ENCODE measurements at regions not wholly inside any gene's neighbourhood (a gene's known extent, or its start where the extent isn't known, plus 50 kb on each side); places are given as distances from the start of the nearest gene placed in this dataset.

DNA sequence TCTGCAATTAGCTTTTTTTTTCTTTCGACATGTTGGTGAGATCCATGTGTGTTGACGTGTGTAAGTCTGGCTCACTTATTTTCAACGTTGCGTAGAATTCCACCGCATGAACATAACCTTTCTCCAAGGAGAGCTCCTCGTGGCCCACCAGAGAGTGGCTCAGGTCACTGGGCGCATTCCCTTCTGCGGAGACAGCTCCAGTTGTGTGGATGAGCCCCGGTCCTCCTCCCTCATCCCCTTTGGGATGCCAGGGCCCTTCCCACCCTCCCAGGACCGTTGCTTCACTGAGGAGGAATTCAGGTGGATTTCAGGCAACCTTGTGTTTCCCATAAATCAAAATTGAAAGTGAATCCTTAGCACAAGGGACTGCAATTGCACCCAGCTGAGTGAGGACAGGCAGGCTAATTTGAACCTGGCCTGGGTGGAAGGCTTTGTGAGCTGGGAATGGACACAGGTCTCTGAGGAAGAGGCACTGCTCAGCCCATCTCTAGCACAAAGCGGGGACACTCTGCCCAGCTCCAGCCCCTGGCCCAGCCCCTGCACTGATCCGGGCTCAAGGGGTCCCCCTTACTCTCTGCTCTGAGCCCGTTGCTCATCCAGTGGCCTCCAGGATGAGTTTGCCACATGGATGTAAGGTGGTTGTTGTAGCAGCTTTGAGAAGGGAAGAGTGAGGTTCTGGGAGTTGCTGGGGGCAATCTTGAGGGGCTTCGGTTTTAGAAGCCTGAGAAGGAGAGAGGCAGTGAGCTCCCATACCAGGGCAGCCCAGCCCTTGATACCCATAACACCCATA, 57.8 kb upstream of the HAAO start:
- no peaks in the 10 kb centered on the region for H3K9me3 ChIP-seq (ENCODE audit: control insufficient read depth, insufficient read depth, low read depth, low read length)
- TF ChIP-seq, protein P1, sequence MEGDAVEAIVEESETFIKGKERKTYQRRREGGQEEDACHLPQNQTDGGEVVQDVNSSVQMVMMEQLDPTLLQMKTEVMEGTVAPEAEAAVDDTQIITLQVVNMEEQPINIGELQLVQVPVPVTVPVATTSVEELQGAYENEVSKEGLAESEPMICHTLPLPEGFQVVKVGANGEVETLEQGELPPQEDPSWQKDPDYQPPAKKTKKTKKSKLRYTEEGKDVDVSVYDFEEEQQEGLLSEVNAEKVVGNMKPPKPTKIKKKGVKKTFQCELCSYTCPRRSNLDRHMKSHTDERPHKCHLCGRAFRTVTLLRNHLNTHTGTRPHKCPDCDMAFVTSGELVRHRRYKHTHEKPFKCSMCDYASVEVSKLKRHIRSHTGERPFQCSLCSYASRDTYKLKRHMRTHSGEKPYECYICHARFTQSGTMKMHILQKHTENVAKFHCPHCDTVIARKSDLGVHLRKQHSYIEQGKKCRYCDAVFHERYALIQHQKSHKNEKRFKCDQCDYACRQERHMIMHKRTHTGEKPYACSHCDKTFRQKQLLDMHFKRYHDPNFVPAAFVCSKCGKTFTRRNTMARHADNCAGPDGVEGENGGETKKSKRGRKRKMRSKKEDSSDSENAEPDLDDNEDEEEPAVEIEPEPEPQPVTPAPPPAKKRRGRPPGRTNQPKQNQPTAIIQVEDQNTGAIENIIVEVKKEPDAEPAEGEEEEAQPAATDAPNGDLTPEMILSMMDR (conservative IDR thresholded peaks at IDR 0.05 in 1 of 2, IDR thresholded peaks at IDR 0.05 in 1 of 2; ENCODE audit: low read depth in 1 of 2, low read length in 2 of 2): no peak
- TF ChIP-seq EZH2 (IDR thresholded peaks at IDR 0.05; ENCODE audit: low read length, missing control alignments): no peak
- no peaks in the 10 kb centered on the region for H3K36me3 ChIP-seq (ENCODE audit: control insufficient read depth, insufficient read depth, low read length)
- H3K27me3 ChIP-seq (ENCODE audit: control insufficient read depth, insufficient read depth, low read length): no peaks in the 10 kb centered on the region
- no peak overlapping the region for H3K9ac ChIP-seq (ENCODE audit: insufficient read depth, low read length)
- H3K4me3 ChIP-seq (replicated peaks in 1 of 4; ENCODE audit: control extremely low read depth in 1 of 4, insufficient read depth in 1 of 4, low read depth in 3 of 4, low read length in 4 of 4): no peak overlapping the region
- no peaks in the 10 kb centered on the region for H4K20me1 ChIP-seq (ENCODE audit: control insufficient read depth, extremely low read depth, insufficient read depth, low read length)
- no peaks in the 10 kb centered on the region for H3K79me2 ChIP-seq (ENCODE audit: control insufficient read depth, insufficient read depth, low read length)
- peaks cover 24% of the 10 kb centered on the region for H3K4me1 ChIP-seq (ENCODE audit: control insufficient read depth, extremely low read depth, insufficient read depth, low read length)
- no peak for DNase-seq (ENCODE audit: low read depth in 2 of 2)
- no peak overlapping the region for H2AFZ ChIP-seq (ENCODE audit: low read length)
- no peak overlapping the region for H3K4me2 ChIP-seq (ENCODE audit: extremely low read depth, insufficient read depth, low read length)
- no peak overlapping the region for H3K27ac ChIP-seq (ENCODE audit: insufficient read depth, low read length)

DNA sequence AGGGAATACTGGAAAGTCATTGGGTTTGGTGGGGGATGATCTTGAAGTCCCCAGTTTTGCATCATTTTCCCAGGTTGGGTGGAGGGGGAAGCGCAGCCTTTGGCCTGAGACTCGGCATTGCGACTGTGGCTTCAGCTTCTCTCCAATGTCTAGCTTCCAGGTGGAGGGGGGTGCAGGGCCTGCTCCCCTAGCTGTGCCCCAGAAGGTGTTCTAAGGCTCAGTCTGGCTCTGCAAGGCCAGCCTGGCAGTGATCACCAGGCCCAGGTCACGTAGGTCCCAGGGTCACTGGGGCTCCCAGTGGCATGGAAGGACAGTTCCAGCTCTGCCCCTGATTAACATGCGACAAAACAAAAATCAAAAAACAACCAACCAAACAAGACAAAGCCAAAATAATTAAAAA, 56.9 kb upstream of the HAAO start:
- H3K27me3 ChIP-seq (ENCODE audit: control insufficient read depth, insufficient read depth, low read length): no peaks in the 10 kb centered on the region
- no peaks in the 10 kb centered on the region for H4K20me1 ChIP-seq (ENCODE audit: control insufficient read depth, extremely low read depth, insufficient read depth, low read length)
- peaks cover 20% of the 10 kb centered on the region for H3K4me1 ChIP-seq (ENCODE audit: control insufficient read depth, extremely low read depth, insufficient read depth, low read length)
- no peak overlapping the region for H3K4me3 ChIP-seq (replicated peaks in 1 of 4; ENCODE audit: control extremely low read depth in 1 of 4, insufficient read depth in 1 of 4, low read depth in 3 of 4, low read length in 4 of 4)
- no peak overlapping the region for H2AFZ ChIP-seq (ENCODE audit: low read length)
- H3K36me3 ChIP-seq (ENCODE audit: control insufficient read depth, insufficient read depth, low read length): no peaks in the 10 kb centered on the region
- DNase-seq (ENCODE audit: low read depth in 2 of 2): no peak
- H3K9ac ChIP-seq (ENCODE audit: insufficient read depth, low read length): no peak overlapping the region
- no peak overlapping the region for H3K4me2 ChIP-seq (ENCODE audit: extremely low read depth, insufficient read depth, low read length)
- no peak for TF ChIP-seq EZH2 (IDR thresholded peaks at IDR 0.05; ENCODE audit: low read length, missing control alignments)
- TF ChIP-seq, protein P1 (conservative IDR thresholded peaks at IDR 0.05 in 1 of 2, IDR thresholded peaks at IDR 0.05 in 1 of 2; ENCODE audit: low read depth in 1 of 2, low read length in 2 of 2): no peak
- H3K27ac ChIP-seq (ENCODE audit: insufficient read depth, low read length): no peak overlapping the region
- H3K79me2 ChIP-seq (ENCODE audit: control insufficient read depth, insufficient read depth, low read length): no peaks in the 10 kb centered on the region
- no peaks in the 10 kb centered on the region for H3K9me3 ChIP-seq (ENCODE audit: control insufficient read depth, insufficient read depth, low read depth, low read length)

DNA sequence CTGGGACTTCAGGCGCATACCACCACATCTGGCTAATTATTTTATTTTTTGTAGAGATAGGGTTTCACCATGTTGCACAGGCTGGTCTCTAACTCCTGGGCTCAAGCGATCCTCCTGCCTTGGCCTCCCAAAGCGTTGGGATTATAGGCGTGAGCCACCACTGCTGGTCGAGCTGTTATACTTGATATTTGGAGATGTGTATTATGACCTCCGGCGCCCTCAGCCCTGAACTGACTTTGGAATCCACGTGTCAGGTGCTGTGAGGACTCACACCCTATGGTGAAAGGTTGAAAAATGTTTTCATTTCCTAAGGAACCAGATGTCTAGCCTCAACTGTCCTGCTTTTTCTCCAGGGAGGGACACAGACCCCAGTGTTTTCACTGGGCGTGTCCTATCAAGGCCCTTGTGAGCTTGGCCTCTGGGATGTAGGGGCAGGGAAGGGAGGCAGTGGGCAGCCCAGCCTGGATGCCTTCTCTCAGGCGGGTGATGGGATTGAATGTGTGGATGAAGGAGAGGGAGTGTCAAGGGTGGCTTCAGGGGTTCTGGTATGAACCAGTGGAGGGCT, 56.4 kb upstream of the HAAO start:
- Histone ChIP-seq H3K4me3 (replicated peaks in 1 of 4; ENCODE audit: control extremely low read depth in 1 of 4, insufficient read depth in 1 of 4, low read depth in 3 of 4, low read length in 4 of 4) (no peak overlapping the region), H3K79me2 (ENCODE audit: control insufficient read depth, insufficient read depth, low read length) (no peaks in the 10 kb centered on the region), H3K27ac (ENCODE audit: insufficient read depth, low read length) (no peak overlapping the region), H3K4me1 (ENCODE audit: control insufficient read depth, extremely low read depth, insufficient read depth, low read length) (peaks cover 18% of the 10 kb centered on the region), H4K20me1 (ENCODE audit: control insufficient read depth, extremely low read depth, insufficient read depth, low read length) (no peaks in the 10 kb centered on the region), H3K27me3 (ENCODE audit: control insufficient read depth, insufficient read depth, low read length) (no peaks in the 10 kb centered on the region), H3K4me2 (ENCODE audit: extremely low read depth, insufficient read depth, low read length) (no peak overlapping the region), H3K9me3 (ENCODE audit: control insufficient read depth, insufficient read depth, low read depth, low read length) (no peaks in the 10 kb centered on the region), H2AFZ (ENCODE audit: low read length) (no peak overlapping the region), H3K9ac (ENCODE audit: insufficient read depth, low read length) (no peak overlapping the region), H3K36me3 (ENCODE audit: control insufficient read depth, insufficient read depth, low read length) (no peaks in the 10 kb centered on the region)
- no peak for TF ChIP-seq EZH2 (IDR thresholded peaks at IDR 0.05; ENCODE audit: low read length, missing control alignments)
- TF ChIP-seq, protein P1 (conservative IDR thresholded peaks at IDR 0.05 in 1 of 2, IDR thresholded peaks at IDR 0.05 in 1 of 2; ENCODE audit: low read depth in 1 of 2, low read length in 2 of 2): no peak
- no peak for DNase-seq (ENCODE audit: low read depth in 2 of 2)

Data from fibroblast of lung (primary cell).